Kasumi-1 (cell line): ENCODE measurements at regions not wholly inside any gene's neighbourhood (a gene's known extent, or its start where the extent isn't known, plus 50 kb on each side); places are given as distances from the start of the nearest gene placed in this dataset.
"Not testable (repeated sequence)": the region's sequence is repeated elsewhere in the genome, so short reads cannot be mapped to it uniquely, and the experiment has no call there.

Experiments
- DNase-seq, 2 experiments: peaks; one replicate each; lab custom pipeline; 2025; lab: John Stamatoyannopoulos, UW

- DNase-seq, result no peak
Observed at GRCh38 chr2:89833780-89834117, 1142.3 kb downstream of the RPIA start.

GRCh38 chr2:89834306-89834705, 1142.8 kb downstream of the RPIA start:
- no peak for DNase-seq

DNA sequence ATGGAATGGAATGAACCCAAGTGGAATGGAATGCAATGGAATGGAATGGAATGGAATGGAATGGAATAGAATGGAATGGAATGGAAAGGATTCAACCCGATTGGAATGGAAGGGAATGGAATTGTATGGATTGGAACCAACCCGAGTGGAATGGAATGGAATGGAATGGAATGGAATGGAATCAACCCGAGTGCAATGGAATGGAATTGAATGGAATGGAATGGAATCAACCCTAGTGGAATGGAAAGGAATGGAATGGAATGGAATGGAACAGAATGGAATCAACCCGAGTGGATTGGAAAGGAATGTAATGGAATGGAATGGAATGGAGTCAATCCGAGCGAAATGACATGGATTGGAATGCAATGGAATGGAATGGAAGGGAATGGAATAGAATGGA, 1144.9 kb downstream of the RPIA start:
- DNase-seq, result not testable (repeated sequence)

DNA sequence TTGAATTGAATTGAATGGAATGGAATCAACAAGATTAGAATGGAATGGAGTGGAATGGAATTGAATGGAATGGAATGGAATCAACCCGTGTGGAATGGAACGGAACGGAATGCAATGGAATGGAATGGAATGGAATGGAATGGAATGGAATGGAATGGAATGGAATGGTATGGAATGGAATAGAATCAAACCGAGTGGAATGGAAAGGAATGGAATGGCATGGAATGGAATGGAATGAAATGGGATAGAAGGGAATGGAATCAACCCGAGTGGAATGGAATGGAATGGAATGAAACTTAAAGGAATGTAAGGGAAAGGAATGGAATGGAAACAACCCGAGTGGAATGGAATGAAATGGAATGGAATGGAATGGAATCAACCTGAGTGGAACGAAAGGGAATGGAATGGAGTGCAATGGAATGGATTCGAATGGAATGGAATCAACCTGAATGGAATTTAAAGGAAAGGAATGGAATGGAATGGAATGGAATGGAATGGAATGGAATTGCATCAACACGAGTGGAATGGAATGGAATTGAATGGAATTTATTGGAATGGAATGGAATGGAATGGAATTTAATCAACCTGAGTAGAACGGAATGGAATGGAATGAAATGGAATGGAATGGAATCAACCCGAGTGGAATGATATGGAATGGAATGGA, 1146.6 kb downstream of the RPIA start:
- DNase-seq, result no peak

DNA sequence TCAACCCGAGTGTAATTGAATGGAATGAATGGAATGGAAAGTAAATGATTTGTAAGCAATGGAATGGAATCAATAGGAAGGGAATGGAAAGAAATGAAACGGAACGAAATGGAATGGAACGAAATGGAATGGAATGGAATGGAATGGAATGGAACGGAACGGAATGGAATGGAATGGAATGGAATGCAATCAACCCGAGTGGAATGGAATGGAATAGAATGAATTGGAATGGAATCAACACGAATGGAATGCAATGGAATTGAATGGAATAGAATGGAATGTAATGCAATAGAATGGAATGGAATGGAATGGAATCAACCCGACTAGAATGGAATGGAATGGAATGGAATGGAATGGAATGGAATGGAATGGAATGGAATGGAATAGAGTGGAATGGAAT, 1148.7 kb downstream of the RPIA start:
- DNase-seq, result not testable (repeated sequence)

GRCh38 chr2:89840781-89841475, 1149.5 kb downstream of the RPIA start:
- not testable (repeated sequence) for DNase-seq

- no peak for DNase-seq
Observed at GRCh38 chr2:89841476-89841840, 1150.0 kb downstream of the RPIA start.

DNA sequence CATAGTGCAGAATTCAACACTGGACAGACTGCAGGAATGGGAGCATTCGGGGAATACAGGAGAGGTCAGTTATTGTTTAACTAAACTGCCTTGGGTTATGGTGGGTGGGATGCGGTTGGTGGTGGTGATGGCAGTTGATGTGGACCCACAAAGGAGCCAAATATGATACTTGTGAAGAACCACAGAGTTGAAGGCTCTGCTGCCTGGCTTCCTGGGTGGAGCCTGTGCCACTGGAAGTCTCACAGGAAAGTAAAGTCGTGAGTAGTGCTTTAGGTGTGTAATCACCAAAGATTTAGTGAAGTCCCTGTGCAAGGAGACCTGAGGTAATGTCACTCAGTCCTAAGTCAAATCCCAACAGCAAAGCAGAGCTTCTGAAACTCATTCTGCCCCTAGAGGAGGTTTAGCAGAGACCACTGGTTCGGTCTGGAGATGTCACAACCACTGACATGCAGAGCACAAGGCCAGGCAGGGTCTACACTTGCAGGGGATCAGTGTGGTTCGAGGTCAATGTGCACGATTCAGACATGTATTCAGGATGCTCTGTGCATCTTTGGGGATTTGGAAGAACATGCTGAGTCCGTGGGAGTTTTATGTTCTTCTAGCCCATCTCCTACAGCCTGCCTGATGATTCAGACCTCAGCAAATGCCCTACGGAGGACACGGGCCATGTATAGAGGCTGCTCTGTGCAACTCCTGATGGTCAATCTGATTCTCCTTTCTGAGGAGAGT, 1150.9 kb downstream of the RPIA start:
- no peak for DNase-seq

GRCh38 chr2:89844221-89844943, 1152.9 kb downstream of the RPIA start:
- DNase-seq, result no peak

GRCh38 chr2:89845532-89845931, 1154.1 kb downstream of the RPIA start:
- no peak for DNase-seq

- no peak for DNase-seq
Observed at GRCh38 chr2:89848114-89848513, 1156.6 kb downstream of the RPIA start.

DNA sequence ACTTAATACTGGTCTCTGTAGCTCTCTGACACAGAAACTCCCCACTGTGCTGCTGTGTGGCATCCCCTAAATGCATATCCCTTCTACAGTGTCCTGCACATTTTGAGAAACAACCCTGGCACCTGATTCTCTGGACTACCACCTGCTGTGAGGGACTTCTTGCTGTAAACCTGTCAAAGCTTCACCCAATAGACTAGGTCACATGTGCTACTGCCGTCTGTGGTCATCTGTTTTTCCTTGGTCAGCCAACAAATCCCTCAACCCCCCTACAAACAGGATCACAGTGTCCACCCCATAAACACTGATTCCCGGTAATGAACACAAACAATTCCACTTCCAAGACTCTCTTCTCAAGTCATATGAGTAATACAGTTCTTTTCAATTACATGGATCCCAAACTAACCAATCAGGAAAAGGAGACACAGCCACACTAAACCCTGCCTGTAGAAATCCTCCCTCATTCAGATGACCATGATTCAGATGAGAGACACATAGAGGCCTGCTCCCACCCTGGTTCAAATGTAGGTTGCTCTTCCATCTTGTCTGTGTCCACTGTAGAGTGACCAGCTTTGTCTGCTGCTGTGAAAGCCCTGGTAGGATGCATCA, 1157.4 kb downstream of the RPIA start:
- no peak for DNase-seq

DNA sequence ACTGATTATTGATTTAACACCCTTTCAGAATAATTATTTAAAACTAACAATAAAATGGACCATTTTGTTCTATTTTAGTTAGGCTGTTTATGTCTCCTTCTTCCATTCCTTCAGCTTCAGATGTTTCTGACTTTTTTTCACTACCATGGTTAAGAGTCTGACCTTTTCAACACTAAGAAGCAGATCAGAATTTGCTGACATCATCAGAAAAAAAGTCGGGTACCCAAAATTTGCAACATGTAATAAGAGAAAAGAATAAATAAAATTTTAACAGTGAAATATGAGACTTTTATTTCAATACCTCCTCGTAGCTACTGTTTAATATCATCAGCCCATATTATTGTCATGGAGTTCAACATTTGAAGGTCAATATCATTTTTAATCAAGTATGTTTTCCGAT, 1158.3 kb downstream of the RPIA start:
- DNase-seq, result no peak

- no peak for DNase-seq
Observed at GRCh38 chr2:89850481-89850880, 1159.0 kb downstream of the RPIA start.

- DNase-seq, result no peak
Observed at GRCh38 chr2:89850881-89851582, 1159.6 kb downstream of the RPIA start.

DNA sequence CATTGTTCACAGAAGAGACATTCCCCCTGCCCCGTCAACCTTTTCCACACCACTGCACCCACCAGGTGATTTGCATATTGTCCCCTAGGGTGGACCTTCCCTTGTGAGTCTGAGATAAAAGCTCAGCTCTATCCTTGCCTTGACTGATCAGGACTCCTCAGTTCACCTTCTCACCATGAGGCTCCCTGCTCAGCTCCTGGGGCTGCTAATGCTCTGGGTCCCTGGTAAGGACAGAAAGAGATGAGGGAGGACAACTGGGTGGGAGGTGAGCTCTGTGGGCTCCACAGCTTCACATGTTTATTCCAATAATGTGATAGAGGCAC, 1160.1 kb downstream of the RPIA start:
- no peak for DNase-seq

GRCh38 chr2:89853427-89853826, 1162.0 kb downstream of the RPIA start:
- DNase-seq, result not testable (repeated sequence)

DNA sequence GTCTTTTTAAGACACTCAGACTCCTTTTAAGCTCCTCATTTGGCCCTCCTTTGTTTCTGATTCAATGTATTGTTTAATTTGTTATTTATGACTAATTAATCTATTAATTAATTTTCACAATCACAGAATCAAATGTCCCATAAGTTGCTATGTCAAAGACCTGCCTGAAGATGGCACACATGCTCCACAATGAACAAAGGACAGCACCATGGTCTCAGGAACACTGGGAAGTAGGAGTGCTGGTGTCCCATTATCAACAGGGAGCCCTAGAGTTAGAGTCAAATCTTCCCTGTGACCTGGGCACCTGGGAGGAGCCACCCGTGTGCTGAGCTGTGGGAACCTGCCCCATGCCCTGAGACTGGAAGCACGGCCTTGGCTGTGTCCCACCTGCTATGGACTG, 1164.3 kb downstream of the RPIA start:
- not testable (repeated sequence) for DNase-seq

- not testable (repeated sequence) for DNase-seq
Observed at GRCh38 chr2:89856305-89856704, 1164.8 kb downstream of the RPIA start.

- DNase-seq, result not testable (repeated sequence)
Observed at GRCh38 chr2:89862164-89862563, 1170.7 kb downstream of the RPIA start.

- DNase-seq, result not testable (repeated sequence)
Observed at GRCh38 chr2:89863209-89863608, 1171.7 kb downstream of the RPIA start.
